ENCODE measurements at regions not wholly inside any gene's neighbourhood (a gene's known extent, or its start where the extent isn't known, plus 50 kb on each side); places are given as distances from the start of the nearest gene placed in this dataset.

- Histone ChIP-seq H3K9ac (replicated peaks in 1 of 4; ENCODE audit: extremely low read depth in 1 of 4, low read depth in 3 of 4, low read length in 3 of 4) (no peak overlapping the region), H4K5ac (ENCODE audit: insufficient read length, low read depth, low read length) (no peak overlapping the region), H3K18ac (ENCODE audit: extremely low read depth, low read length) (no peak overlapping the region), H4K20me1 (replicated peaks in 1 of 2; ENCODE audit: control insufficient read depth in 1 of 2, insufficient read depth in 2 of 2, low read length in 2 of 2) (no peaks in the 10 kb centered on the region), H3K4ac (replicated peaks; ENCODE audit: insufficient read length, low read depth, low read length) (no peak overlapping the region), H2AFZ (ENCODE audit: low read length) (no peak overlapping the region), H2BK5ac (ENCODE audit: low read depth, low read length) (no peak overlapping the region), H3K56ac (replicated peaks; ENCODE audit: insufficient read length, low read depth, low read length) (no peak overlapping the region), H4K91ac (replicated peaks; ENCODE audit: insufficient read length, low read length) (no peak overlapping the region), H3K23me2 (ENCODE audit: low read depth, low read length) (no peaks in the 10 kb centered on the region), H3K79me1 (ENCODE audit: low read depth, low read length) (no peaks in the 10 kb centered on the region), H2BK12ac (ENCODE audit: low read depth, low read length) (no peak overlapping the region), H3K4me3 (ENCODE audit: extremely low read depth in 1 of 4, insufficient read depth in 2 of 4, low read depth in 3 of 4, low read length in 4 of 4) (no peak overlapping the region), H2BK20ac (ENCODE audit: low read length) (peak overlapping the region; percentile 89; the same call in 1 of the 2 replicates), H3K4me2 (ENCODE audit: insufficient read depth in 1 of 2, low read depth in 2 of 2, low read length in 2 of 2) (no peak overlapping the region), H4K8ac (ENCODE audit: extremely low read depth, insufficient read depth, low read length) (no peak overlapping the region), H3K27me3 (replicated peaks in 1 of 4; ENCODE audit: control insufficient read depth in 3 of 4, extremely low read depth in 1 of 4, insufficient read depth in 3 of 4, low read length in 3 of 4) (no peaks in the 10 kb centered on the region), H3K4me1 (replicated peaks in 1 of 4; ENCODE audit: control insufficient read depth in 3 of 4, insufficient read depth in 4 of 4, low read length in 3 of 4) (peaks cover 2 to 9% (median 3%) of the 10 kb centered on the region in 4 experiments; a peak in 5 of 7 replicates), H2BK120ac (replicated peaks; ENCODE audit: low read depth, low read length) (peak overlapping the region; percentile 47), H3K23ac (ENCODE audit: insufficient read length) (no peak overlapping the region), H3K14ac (ENCODE audit: insufficient read length) (no peak overlapping the region), H2BK15ac (ENCODE audit: low read length) (no peak overlapping the region), H3K79me2 (ENCODE audit: control insufficient read depth in 1 of 2, insufficient read depth in 2 of 2, low read length in 2 of 2) (no peaks in the 10 kb centered on the region), H3K9me3 (ENCODE audit: insufficient read depth in 2 of 2, low read depth in 1 of 2, low read length in 1 of 2) (peaks cover 0 to 5% of the 10 kb centered on the region in 2 experiments; a peak in 2 of 4 replicates), H3K36me3 (ENCODE audit: control insufficient read depth in 2 of 4, insufficient read depth in 4 of 4, low read length in 3 of 4) (no peaks in the 10 kb centered on the region; a peak in 1 of 8 replicates), H3K27ac (ENCODE audit: low read depth, low read length) (no peak overlapping the region), H2AK5ac (ENCODE audit: low read depth, low read length) (no peak overlapping the region)
- DNase-seq (ENCODE audit: low read depth in 1 of 2, low spot score in 2 of 2) (no peak), FAIRE-seq (no peak)
- WGBS, 2 experiments (ENCODE audit: extremely low coverage in 1 of 2, insufficient coverage in 1 of 2, insufficient read length in 1 of 2, insufficient replicate concordance in 2 of 2, low coverage in 1 of 2, low lambda C conversion rate in 2 of 2, missing lambda C conversion rate in 1 of 2) = 91% methylated on average over 9 of the region's 9 CpGs; no CpG with 5 or more reads in 1 of the 2 experiments
- POLR2A ChIA-PET (ENCODE audit: partially characterized antibody) = no interaction called here
- TF ChIP-seq EP300 (IDR thresholded peaks at IDR 0.05; ENCODE audit: borderline replicate concordance in 1 of 2, low read depth in 2 of 2, low read length in 2 of 2) = no peak
- TF ChIP-seq E2F6 (IDR thresholded peaks at IDR 0.05) = no peak
- TF ChIP-seq TEAD4 (IDR thresholded peaks at IDR 0.05; ENCODE audit: low read depth, low read length) = no peak
- TF ChIP-seq POLR2A (IDR thresholded peaks at IDR 0.05; ENCODE audit: control extremely low read depth in 1 of 2, low read depth in 2 of 2, low read length in 2 of 2) = no peak
- TF ChIP-seq SIRT6 (IDR thresholded peaks at IDR 0.05; ENCODE audit: low read length) = no peak
- TF ChIP-seq SP1 (IDR thresholded peaks at IDR 0.05; ENCODE audit: low read depth, low read length) = no peak
- no peak for TF ChIP-seq BCL11A (IDR thresholded peaks at IDR 0.05; ENCODE audit: low read depth in 2 of 2, low read length in 2 of 2)
- no peak for TF ChIP-seq SP2 (IDR thresholded peaks at IDR 0.05; ENCODE audit: low read length)
- no peak for TF ChIP-seq RFX5 (IDR thresholded peaks at IDR 0.05; ENCODE audit: borderline replicate concordance, low read depth, low read length)
- TF ChIP-seq BRCA1 (IDR thresholded peaks at IDR 0.05; ENCODE audit: low read depth, low read length) = no peak
- TF ChIP-seq RBBP5 (IDR thresholded peaks at IDR 0.05; ENCODE audit: borderline replicate concordance, low read depth, low read length) = no peak
- TF ChIP-seq ATF3 (IDR thresholded peaks at IDR 0.05; ENCODE audit: insufficient read depth, low read depth, low read length) = no peak
- no peak for TF ChIP-seq SRF (IDR thresholded peaks at IDR 0.05; ENCODE audit: low read depth, low read length)
- TF ChIP-seq GABPA (IDR thresholded peaks at IDR 0.05; ENCODE audit: borderline replicate concordance, insufficient read depth, low read length) = no peak
- no peak for TF ChIP-seq HDAC6 (IDR thresholded peaks at IDR 0.05; ENCODE audit: low read depth, low read length)
- CTCF ChIA-PET (ENCODE audit: partially characterized antibody) = interaction anchor here (0.6 to 2.2 kb wide), 4 partner anchors 9 to 188 kb away, joined by 3 to 15 read pairs (median 4); no protein-coding TSS in a partner anchor
Measured at GRCh38 chr4:64724689-64725088, 315.4 kb upstream of the TECRL start.
